HepG2 (cell line): ENCODE measurements at regions not wholly inside any gene's neighbourhood (a gene's known extent, or its start where the extent isn't known, plus 50 kb on each side); places are given as distances from the start of the nearest gene placed in this dataset.

ENCODE experiments used
- CTCF ChIP-seq: sonication (generic); formaldehyde crosslinking; IDR thresholded peaks from 2 replicates; pipeline ENCODE4 v1.5.0; 2020; ENCODE audit warnings: mild to moderate bottlenecking, missing genetic modification reagents, moderate library complexity
- FOSL1 ChIP-seq: sonication (generic); formaldehyde crosslinking; IDR thresholded peaks from 2 replicates; pipeline ENCODE4 v1.9.0; 2021; ENCODE audit warnings: missing genetic modification reagents, borderline replicate concordance
- PHF8 ChIP-seq: sonication (generic); formaldehyde crosslinking; IDR thresholded peaks from 2 replicates; pipeline ENCODE4 v1.5.0; 2020; ENCODE audit warnings: missing genetic modification reagents
- UBTF ChIP-seq: sonication (generic); formaldehyde crosslinking; IDR thresholded peaks from 2 replicates; pipeline ENCODE4 v1.4.0; 2020; ENCODE audit warnings: mild to moderate bottlenecking, missing genetic modification reagents
- ZFP1 ChIP-seq: IDR thresholded peaks from 2 replicates; pipeline ENCODE4 v1.6.1; 2016
- ZNF232 ChIP-seq: sonication (generic); formaldehyde crosslinking; IDR thresholded peaks from 2 replicates; pipeline ENCODE4 v1.4.0; 2020; ENCODE audit warnings: missing genetic modification reagents, borderline replicate concordance
- ZNF772 ChIP-seq: sonication (generic); formaldehyde crosslinking; IDR thresholded peaks from 2 replicates; pipeline ENCODE4 v1.5.0; 2020; ENCODE audit warnings: mild to moderate bottlenecking, missing genetic modification reagents

GRCh38 chr11:127445476-127445875 is 444.9 kb upstream of the KIRREL3 start:
- TF ChIP-seq PHF8 (CRISPR knock-in tag) (no peak), CTCF (CRISPR knock-in tag) (no peak), UBTF (no peak), ZNF232 (CRISPR knock-in tag) (no peak), FOSL1 (CRISPR knock-in tag) (no peak), ZFP1 (CRISPR knock-in tag) (no peak), ZNF772 (CRISPR knock-in tag) (no peak)
